ENCODE measurements at regions not wholly inside any gene's neighbourhood (a gene's known extent, or its start where the extent isn't known, plus 50 kb on each side); places are given as distances from the start of the nearest gene placed in this dataset.

DNA sequence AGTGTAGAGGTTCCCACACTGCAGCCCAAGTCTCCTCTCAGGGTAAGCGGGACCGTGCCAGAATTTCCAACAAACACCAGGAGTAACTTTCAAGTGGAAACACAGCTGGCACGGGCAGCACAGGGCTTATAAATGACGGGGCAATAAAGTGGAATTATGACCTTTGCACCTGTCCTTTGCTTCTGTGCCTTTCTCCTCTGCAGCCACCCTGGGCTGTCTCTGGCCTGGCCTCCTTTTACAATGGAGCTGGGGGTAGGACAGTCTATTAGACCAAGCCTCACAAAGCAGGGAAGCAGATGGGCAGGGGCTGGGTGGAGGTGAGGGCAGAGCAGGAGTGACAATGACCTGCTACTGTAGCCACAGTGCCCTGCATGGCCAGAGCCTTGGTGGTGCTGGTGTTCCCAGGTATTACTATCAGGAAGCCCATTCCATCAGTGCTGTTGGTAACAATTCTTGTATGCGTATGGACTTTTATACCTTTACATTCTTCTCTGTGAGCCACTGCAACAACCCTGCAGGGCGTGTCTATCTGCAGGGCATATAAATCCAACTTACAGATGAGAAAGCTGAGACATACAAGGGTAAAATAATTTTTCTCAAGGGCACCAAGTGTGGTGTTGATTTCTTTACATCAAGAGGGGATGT, 387.8 kb downstream of the CTTN start:
- no peak for DNase-seq (ENCODE audit: low read depth, low spot score)

DNA sequence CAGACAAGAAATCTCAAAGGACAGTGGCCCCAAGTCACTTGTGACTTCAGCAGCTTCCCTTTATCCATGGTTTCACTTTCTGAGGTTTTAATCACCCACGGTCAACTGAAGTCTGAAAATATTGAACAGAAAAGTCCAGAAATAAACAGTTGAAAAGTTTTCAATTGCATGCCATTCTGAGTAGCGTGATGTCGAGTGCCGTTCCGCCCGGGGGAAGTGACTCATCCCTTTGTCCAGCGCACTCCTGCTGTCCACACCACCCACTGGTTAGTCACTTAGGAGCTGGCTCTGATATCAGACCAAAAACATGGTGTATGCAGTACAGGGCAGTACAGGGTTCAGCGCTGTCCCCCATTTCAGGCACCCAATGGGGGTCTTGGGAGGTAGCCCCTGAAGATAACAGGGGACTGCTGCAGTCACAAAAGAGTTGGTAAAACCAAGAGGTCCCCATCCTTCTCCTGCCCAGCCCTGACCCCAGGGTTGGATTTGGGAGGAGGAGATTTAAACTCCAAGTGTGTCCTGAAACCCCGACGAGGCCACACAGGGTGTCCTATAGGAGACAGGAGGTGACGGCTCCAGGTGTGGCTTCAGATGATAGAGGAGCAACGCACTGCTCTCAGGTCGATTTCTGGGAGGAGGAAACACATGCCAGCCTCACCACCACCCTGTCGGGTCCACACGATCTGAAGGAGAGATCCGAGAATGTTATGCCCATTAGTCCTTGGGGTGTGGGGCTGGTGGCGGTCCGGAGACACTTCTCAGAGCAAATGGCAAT, 390.1 kb downstream of the CTTN start:
- DNase-seq (ENCODE audit: low read depth, low spot score) = peak; percentile 10

DNA sequence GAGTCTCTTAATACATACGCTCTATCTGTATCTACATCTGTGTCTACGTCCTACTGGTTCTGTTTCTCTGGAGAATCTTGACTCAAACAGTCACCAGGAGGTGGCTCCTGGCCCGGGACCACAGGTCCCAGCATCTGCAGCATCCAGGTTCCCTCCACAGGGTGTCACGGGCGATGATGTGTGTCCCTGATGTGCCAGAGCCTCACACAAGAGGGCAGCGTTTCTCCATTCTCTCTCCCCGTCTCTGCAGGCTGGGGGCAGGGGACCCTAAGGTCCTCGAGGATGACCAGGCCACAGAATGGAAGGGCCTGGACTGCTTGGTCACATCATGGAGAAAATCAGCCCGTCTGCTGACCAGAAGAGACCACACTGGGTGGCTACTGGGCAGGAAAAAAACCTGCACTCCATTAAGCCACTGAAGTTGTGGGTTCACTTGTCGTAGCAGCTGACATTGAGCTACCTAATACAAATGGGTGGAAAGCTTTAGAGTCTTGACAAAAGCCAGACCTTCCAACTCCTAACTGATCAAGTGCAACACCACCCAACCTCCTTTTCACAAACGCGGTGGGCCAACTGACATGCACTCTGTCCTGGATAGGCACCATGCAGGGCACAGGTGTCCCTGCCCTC, 392.5 kb downstream of the CTTN start:
- DNase-seq (ENCODE audit: low read depth, low spot score) = no peak

DNA sequence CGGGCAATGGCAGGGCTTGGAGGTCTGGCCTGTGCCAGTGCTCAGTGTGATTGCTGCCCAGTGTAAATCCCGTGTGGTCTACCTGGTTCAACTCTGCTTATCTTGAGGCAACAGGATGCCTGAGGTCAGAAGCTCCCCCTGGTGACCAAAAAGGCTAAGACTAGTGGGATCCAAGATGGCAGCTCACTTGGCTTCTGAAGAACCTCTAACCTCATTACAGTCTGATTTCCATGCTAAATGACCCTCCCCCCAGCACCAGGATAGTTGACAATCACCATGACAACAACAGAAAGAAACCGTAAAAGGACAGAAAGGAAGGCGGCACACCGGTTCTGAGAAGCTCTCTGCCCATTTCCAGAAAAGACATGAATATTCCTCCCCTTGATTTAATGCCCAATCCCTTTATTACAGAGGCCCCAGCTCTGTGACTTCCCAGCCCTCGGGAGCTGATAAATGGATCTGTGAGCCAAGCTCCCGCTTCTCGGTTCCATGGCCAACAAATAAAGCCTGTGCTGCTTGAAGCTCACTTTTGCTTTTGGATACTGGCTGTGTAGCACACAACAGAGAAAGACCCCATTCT, 398.4 kb downstream of the CTTN start:
- no peak for DNase-seq (ENCODE audit: low read depth, low spot score)

DNA sequence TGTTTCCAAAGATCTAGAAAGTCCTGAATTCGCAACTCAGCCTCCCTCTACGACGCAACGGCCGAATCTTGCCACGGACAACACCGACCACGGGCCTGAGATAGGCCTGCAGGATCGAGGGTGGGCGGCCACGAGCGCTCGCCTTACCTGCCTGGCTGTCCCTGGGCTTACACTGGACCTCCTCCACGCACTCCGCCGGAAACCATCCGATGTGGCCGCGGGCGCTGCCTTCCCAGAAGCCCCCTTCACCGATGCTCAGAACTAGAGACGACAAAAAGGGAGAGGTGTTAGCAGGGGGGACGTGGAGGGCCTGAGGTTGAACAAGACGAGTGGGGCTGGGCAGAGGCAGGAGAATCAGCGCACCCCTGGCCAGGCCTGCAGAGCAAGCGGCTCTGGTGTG, 400.0 kb downstream of the CTTN start:
- DNase-seq (ENCODE audit: low read depth, low spot score) = no peak

GRCh38 chr11:70799386-70799785, 401.1 kb downstream of the CTTN start:
- DNase-seq (ENCODE audit: low read depth, low spot score) = no peak

DNA sequence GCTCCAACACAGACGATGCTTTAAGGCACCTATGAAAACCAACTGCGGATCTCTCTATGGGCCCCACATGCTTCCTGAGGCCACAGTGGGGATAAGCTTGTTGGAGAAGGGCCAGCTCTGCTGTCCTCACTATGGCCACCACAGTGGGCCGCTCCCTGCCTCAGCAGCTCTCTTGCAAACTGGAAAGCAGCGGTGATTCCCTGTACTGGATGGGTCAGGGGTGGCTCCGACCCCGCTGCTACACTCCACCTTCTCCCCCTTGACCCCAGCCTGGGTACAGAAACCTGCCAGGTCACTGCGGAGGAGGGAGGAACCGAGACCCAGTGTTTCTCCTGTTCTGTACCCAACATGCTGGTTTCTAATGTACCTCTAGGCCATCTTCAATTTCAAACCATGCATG, 403.9 kb downstream of the CTTN start:
- DNase-seq (ENCODE audit: low read depth, low spot score) = no peak

GRCh38 chr11:70804139-70804837, 406.0 kb downstream of the CTTN start:
- no peak for DNase-seq (ENCODE audit: low read depth, low spot score)

GRCh38 chr11:70805243-70805642, 406.9 kb downstream of the CTTN start:
- DNase-seq (ENCODE audit: low read depth, low spot score) = no peak

DNA sequence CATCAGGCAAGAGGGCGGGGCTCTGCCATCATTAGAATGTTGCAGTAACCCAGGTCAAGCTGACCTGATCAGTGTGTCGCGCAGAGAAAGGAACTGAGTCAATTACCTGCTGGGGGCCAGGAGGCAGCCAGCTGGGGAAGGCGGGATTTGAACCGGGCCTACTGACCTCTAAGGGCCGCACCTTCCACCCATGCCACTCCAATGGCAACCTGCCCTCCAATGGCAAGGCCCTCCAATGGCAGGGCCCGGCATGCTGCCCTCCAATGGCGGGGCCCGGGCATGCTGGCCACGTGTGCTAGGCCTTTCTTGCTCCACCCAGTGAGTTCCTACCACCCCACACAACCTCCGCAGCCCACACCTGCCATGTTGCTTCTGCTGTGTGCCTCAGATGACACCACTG, 407.6 kb downstream of the CTTN start:
- DNase-seq (ENCODE audit: low read depth, low spot score) = no peak

- no peak for DNase-seq (ENCODE audit: low read depth, low spot score)
Observed at GRCh38 chr11:70806461-70807194, 408.3 kb downstream of the CTTN start.

- DNase-seq (ENCODE audit: low read depth, low spot score) = no peak
Observed at GRCh38 chr11:70807195-70807543, 408.8 kb downstream of the CTTN start.

- no peak for DNase-seq (ENCODE audit: low read depth, low spot score)
Observed at GRCh38 chr11:70808686-70809375, 410.5 kb downstream of the CTTN start.

DNA sequence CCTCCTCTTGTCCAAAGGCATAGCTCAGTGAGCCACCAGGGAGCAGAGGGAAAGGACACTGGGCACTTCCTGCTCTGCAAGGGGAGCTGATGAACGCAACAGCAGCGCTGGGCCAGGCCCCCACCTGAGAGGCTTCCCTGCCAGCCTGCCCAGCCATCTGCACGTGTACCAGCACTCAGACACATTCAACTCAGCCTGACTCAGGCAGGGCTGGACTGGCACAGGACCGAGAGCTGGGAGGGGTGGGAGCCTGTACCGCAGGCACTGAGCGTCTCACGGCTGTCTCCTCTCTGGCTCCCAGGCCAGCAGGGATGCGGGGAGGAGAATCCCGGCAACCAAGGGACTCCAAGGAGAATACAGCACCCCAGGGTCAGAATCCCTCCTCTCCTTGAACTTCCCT, 411.8 kb downstream of the CTTN start:
- no peak for DNase-seq (ENCODE audit: low read depth, low spot score)

GRCh38 chr11:70810681-70811080, 412.4 kb downstream of the CTTN start:
- DNase-seq (ENCODE audit: low read depth, low spot score) = no peak

- no peak for DNase-seq (ENCODE audit: low read depth, low spot score)
Observed at GRCh38 chr11:70811483-70811882, 413.2 kb downstream of the CTTN start.

DNA sequence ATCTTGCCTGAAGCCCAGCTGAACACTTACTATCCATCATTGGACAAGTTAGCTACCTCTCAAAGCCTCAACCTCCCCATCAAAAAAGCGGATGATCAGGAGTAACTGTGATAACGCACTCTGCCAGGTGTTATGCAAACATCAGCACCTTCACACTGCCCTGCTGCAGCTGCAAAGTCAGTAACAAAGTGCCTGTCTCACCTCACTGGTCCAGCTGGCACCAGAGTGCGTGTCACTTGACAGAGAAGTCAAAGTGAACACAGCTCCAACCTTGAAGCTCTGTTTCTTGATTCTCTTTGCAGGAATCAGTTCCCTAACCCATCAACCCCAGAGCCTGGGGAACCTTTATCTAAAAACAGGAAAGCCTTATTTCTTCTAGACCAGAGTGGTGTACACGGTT, 413.6 kb downstream of the CTTN start:
- no peak for DNase-seq (ENCODE audit: low read depth, low spot score)

GRCh38 chr11:70812472-70812871, 414.1 kb downstream of the CTTN start:
- no peak for DNase-seq (ENCODE audit: low read depth, low spot score)

GRCh38 chr11:70813651-70814050, 415.3 kb downstream of the CTTN start:
- DNase-seq (ENCODE audit: low read depth, low spot score) = no peak

- no peak for DNase-seq (ENCODE audit: low read depth, low spot score)
Observed at GRCh38 chr11:70815485-70815832, 417.1 kb downstream of the CTTN start.

- DNase-seq (ENCODE audit: low read depth, low spot score) = no peak
Observed at GRCh38 chr11:70816156-70816678, 417.9 kb downstream of the CTTN start.
